C4-2B (cell line): ENCODE measurements at regions not wholly inside any gene's neighbourhood (a gene's known extent, or its start where the extent isn't known, plus 50 kb on each side); places are given as distances from the start of the nearest gene placed in this dataset.

Experiments used
- H3K27ac ChIP-seq: fragments of 450-650 bp; 2 replicates; pipeline ENCODE4 v1.5.1; 2017
- ZFX ChIP-seq: fragments of 450-650 bp; IDR thresholded peaks from 2 replicates; pipeline ENCODE4 v1.6.1; 2017
- TF ChIP-seq, protein P1 (sequence below): fragments of 450-650 bp; conservative IDR thresholded peaks from 2 replicates; pipeline ENCODE4 v1.5.1; 2017; ENCODE audit warnings: mild to moderate bottlenecking

DNA sequence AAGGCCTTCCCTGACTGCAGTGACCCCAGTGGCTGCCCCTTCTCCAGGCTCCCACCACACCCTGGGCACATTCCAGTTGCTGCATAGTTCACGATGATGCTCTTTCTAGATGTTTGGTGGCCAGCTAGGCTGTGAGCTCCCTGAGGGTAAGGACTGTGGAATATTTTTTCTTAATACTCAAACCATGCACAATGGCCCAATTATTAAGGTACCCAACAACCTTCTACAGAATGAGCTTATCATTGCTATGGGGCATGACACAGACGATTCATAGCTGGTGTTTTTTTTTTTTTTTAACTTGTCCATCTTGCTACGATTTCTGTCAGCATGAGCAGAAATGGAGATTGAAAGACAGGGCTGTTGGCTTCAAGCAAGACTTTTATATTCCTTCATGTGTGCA is 68.9 kb upstream of the CLDN14 start:
- H3K27ac ChIP-seq = no peak overlapping the region
- TF ChIP-seq, protein P1, sequence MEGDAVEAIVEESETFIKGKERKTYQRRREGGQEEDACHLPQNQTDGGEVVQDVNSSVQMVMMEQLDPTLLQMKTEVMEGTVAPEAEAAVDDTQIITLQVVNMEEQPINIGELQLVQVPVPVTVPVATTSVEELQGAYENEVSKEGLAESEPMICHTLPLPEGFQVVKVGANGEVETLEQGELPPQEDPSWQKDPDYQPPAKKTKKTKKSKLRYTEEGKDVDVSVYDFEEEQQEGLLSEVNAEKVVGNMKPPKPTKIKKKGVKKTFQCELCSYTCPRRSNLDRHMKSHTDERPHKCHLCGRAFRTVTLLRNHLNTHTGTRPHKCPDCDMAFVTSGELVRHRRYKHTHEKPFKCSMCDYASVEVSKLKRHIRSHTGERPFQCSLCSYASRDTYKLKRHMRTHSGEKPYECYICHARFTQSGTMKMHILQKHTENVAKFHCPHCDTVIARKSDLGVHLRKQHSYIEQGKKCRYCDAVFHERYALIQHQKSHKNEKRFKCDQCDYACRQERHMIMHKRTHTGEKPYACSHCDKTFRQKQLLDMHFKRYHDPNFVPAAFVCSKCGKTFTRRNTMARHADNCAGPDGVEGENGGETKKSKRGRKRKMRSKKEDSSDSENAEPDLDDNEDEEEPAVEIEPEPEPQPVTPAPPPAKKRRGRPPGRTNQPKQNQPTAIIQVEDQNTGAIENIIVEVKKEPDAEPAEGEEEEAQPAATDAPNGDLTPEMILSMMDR = no peak
- TF ChIP-seq ZFX = no peak

DNA sequence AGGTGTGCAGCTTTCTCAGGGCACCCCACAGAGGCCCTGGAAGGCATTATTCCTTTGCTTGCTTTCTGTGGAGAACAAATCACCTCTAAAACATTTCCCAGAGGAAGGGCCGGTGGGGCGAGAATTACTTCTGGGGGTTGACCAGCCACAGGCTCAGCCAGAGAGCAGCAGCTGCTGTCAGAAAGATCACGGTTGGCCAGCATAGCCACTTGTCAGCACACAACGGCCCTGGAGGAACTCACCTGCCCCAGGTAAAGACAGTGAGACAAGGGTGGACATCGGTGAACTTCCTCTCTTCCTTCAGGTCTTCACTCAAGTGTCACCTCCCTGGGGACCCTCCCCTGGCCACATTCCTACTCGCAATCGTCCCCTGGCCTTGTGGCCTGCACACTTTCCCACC is 69.5 kb upstream of the CLDN14 start:
- no peak for TF ChIP-seq ZFX
- TF ChIP-seq, protein P1 = no peak
- no peak overlapping the region for H3K27ac ChIP-seq

DNA sequence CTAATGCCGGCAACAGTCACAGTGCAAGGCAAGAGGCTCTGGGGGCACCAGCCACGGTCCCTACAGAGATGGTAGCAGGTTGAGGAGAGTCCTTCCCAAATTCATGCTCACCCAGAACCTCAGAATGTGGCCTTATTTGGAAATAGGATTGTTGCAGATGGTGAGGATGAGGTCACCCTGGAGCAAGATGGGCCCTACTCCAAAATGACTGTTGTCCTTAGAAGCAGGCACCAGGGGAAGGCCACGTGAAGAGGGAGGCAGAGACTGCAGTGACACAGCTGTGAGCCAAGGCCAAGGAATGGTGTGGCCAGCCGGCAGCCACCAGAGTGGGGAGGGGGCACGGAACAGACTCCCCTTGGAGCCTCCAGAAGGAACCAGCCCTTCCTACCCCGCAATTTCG is 70.8 kb upstream of the CLDN14 start:
- H3K27ac ChIP-seq = no peak overlapping the region

DNA sequence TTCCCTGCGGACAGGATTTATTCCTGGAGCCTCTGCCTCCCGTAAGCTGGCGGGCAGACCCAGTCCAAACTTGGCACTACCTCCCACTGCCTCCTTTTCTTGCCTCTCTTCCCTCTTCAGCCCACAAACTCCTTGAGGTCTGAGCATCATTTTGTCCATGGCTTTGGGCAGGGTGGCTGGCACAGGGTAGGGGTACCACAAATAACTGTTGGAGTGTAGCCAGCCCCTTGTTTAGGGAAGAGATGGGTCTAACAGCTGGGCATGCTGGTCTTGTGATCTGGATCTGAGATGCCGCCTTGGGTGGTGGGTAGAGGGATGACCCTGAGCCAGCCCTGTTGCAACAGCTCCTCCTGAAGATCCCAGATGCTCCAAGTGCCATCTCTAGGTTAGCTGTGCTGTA is 71.4 kb upstream of the CLDN14 start:
- no peak overlapping the region for H3K27ac ChIP-seq
- TF ChIP-seq, protein P1 = no peak
- TF ChIP-seq ZFX = no peak

More for the DNA sequence above, 70.8 kb upstream of the CLDN14 start:
- TF ChIP-seq, protein P1 = no peak
- no peak for TF ChIP-seq ZFX

DNA sequence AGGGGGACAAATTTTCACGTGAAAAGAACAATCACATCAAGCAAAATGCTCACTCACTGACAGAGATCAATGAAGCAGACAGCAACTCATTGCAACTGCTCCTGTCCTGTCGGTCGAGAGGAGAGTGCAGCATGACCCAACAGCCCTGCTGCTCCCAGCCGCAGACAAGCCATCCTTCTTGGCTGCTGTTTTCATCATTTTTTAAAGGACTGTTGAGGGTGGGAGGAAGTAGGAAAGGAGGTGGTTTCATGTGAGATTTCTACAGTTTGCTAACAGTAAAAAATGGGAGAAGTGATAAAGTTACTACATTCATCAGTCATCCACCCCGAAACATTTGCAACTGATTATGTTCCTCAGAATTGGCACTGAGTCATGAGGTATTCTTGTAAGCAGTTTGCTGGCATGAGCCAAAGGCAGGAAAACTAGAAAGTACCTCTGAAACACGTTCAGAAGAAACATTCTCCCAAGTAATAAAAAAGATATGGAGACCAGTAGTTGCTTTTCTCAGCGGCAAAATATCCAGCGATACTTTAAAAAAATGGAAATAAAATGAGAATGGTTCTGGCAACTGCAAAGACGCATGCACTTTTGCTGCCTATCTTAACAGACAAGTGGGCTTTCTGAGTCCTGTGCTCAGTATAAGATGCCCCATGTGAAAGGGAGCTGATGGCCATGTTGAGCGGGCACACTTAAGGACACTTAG is 72.0 kb upstream of the CLDN14 start:
- no peak overlapping the region for H3K27ac ChIP-seq
- TF ChIP-seq ZFX = no peak
- TF ChIP-seq, protein P1 = no peak

DNA sequence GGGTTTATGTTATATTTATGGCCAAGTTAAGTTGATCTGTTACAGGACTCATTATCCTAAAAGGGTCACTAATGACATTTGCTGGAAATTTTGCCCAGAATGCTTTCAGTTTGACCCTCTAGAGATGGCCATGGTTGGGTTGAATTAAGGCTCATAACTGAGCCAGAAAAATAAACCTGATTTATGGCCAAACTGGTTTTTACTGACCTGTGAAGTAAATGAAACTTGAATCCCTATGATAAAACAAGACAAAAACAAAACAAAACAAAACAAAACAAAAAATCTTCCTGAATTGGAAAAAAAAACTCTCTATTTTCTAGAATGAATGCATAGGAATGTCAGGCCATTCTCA is 72.5 kb upstream of the CLDN14 start:
- no peak for TF ChIP-seq ZFX
- TF ChIP-seq, protein P1 = no peak
- H3K27ac ChIP-seq = no peak overlapping the region

DNA sequence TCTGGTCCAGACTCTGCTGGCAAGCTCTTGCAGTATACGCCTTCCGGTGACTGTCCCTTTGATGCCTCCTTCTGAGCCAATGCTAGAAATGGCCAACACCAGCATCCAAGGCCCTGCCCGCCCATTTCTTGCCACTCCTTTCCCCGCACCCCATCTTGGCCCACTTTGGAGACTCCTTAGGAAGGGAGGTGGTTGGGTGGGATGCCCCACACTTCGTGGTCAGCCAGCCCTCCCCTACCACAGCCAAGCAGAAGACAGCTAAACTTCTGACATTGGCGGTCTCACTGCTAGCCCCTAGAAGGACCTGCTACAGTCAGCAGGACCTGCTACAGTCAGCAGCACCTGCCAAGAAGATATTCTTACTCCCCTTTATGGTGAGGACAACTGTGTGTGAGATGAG is 73.5 kb upstream of the CLDN14 start:
- H3K27ac ChIP-seq = no peak overlapping the region
- TF ChIP-seq ZFX = no peak
- TF ChIP-seq, protein P1 = no peak
